GM12878 (cell line): ENCODE measurements at regions not wholly inside any gene's neighbourhood (a gene's known extent, or its start where the extent isn't known, plus 50 kb on each side); places are given as distances from the start of the nearest gene placed in this dataset.

Experiments
- ATAC-seq: fragments of 200-7000 bp; cut with Tn5 transposase; 3 replicates; pipeline ENCODE4 v1.9.1; 2020; ENCODE audit warnings: mild to moderate bottlenecking, moderate library complexity
- BruUV-seq: library from RNA; stranded (reverse); fragments of 400-500 nt; replicated peaks from 2 replicates; lab custom pipeline; 2021; lab: Mats Ljungman, UMichigan
- CTCF ChIA-PET: fragments of 300-600 bp; sonication (Branson Sonifier 250); formaldehyde crosslinking; extraction: SDS; loops from one replicate; lab custom pipeline; 2021; ENCODE audit warnings: inconsistent platforms; lab: Yijun Ruan, JAX
- POLR2A ChIA-PET: fragments of 350-600 bp; formaldehyde crosslinking; extraction: SDS; loops from one replicate; lab custom pipeline; 2021; ENCODE audit warnings: inconsistent platforms; lab: Charles Lee
- RAD21 ChIA-PET: fragments of 300-600 bp; sonication (Branson Sonifier 250); formaldehyde crosslinking; loops from one replicate; lab custom pipeline; 2023; ENCODE audit warnings: antibody characterized with exemption; ENCODE audit not compliant: unreplicated experiment; lab: Charles Lee
- SMC1A ChIA-PET: fragments of 300-600 bp; sonication (Branson Sonifier 250); formaldehyde crosslinking; loops from one replicate; lab custom pipeline; 2023; ENCODE audit not compliant: unreplicated experiment, uncharacterized antibody; lab: Charles Lee
- DNase-seq: peaks from one replicate; pipeline ENCODE4 v3.0.0-alpha.2; 2011; ENCODE audit warnings: low read depth, low spot score
- FAIRE-seq: peaks from 3 replicates; lab custom pipeline; 2011; peaks lifted over from hg19 to GRCh38; lab: Jason Lieb, UNC
- H2AFZ ChIP-seq: 2 replicates; pipeline ENCODE4 v1.6.0; 2011; ENCODE audit warnings: low read depth, low read length, control low read depth; ENCODE audit not compliant: control insufficient read depth
- H3K27ac ChIP-seq: 2 replicates; pipeline ENCODE4 v1.5.1; 2011; ENCODE audit warnings: control low read depth; ENCODE audit not compliant: control insufficient read depth, insufficient read depth
- H3K27me3 ChIP-seq, 2 experiments: replicated peaks in 1 of 2; 2 replicates each; pipeline versions ENCODE4 v1.6.0 to v1.6.1; 2011; ENCODE audit warnings: low read length in 1 of 2; ENCODE audit not compliant: control insufficient read depth in 2 of 2, insufficient read depth in 2 of 2
- H3K36me3 ChIP-seq, 2 experiments: 2 replicates each; pipeline ENCODE4 v1.5.1; 2011; ENCODE audit warnings: low read length in 1 of 2; ENCODE audit not compliant: control insufficient read depth in 2 of 2, insufficient read depth in 2 of 2
- H3K4me1 ChIP-seq: 2 replicates; pipeline ENCODE4 v1.6.1; 2011; ENCODE audit warnings: mild to moderate bottlenecking, low read length, moderate library complexity, mixed read lengths; ENCODE audit not compliant: control insufficient read depth, insufficient read depth
- H3K4me2 ChIP-seq: 2 replicates; pipeline ENCODE4 v1.6.0; 2011; ENCODE audit warnings: control low read depth; ENCODE audit not compliant: control insufficient read depth, insufficient read depth
- H3K4me3 ChIP-seq: fragments of 200-600 bp; sonication (generic); 2 replicates; pipeline ENCODE4 v1.5.1; 2016
- H3K79me2 ChIP-seq: 2 replicates; pipeline ENCODE4 v1.6.0; 2011; ENCODE audit warnings: low read length; ENCODE audit not compliant: control insufficient read depth, insufficient read depth
- H3K9ac ChIP-seq: 2 replicates; pipeline ENCODE4 v1.8.0; 2011; ENCODE audit warnings: low read length, control low read depth, mixed read lengths; ENCODE audit not compliant: control insufficient read depth, insufficient read depth
- H3K9me3 ChIP-seq: replicated peaks from 3 replicates; pipeline ENCODE4 v1.5.1; 2011; ENCODE audit warnings: mild to moderate bottlenecking, low read length; ENCODE audit not compliant: control insufficient read depth, insufficient read depth
- H4K20me1 ChIP-seq: 2 replicates; pipeline ENCODE4 v1.6.0; 2011; ENCODE audit not compliant: control insufficient read depth, insufficient read depth
- CHD2 ChIP-seq: IDR thresholded peaks from 2 replicates; pipeline ENCODE4 v1.6.1; 2011; ENCODE audit warnings: low read depth, low read length, improper control_type of control experiment, borderline replicate concordance
- CREM ChIP-seq: IDR thresholded peaks from 2 replicates; pipeline ENCODE4 v1.6.1; 2014; ENCODE audit warnings: antibody characterized with exemption, low read depth
- IRF4 ChIP-seq: IDR thresholded peaks from 2 replicates; pipeline ENCODE4 v1.6.1; 2011; ENCODE audit warnings: low read depth, low read length
- NFYB ChIP-seq: IDR thresholded peaks from 2 replicates; pipeline ENCODE4 v1.6.1; 2011; ENCODE audit warnings: low read depth, mild to moderate bottlenecking, low read length, improper control_type of control experiment, moderate library complexity; ENCODE audit not compliant: insufficient read depth
- POLR2AphosphoS5 ChIP-seq: IDR thresholded peaks from 2 replicates; pipeline ENCODE4 v1.6.1; 2011; ENCODE audit warnings: mild to moderate bottlenecking, low read length, inconsistent platforms
- WGBS: methylation state at CpG from one replicate; pipeline ENCODE4 v1.1.6; 2016; ENCODE audit warnings: low lambda C conversion rate; ENCODE audit not compliant: insufficient replicate concordance, insufficient coverage; ENCODE audit errors: missing lambda C conversion rate; 5-methylcytosine and 5-hydroxymethylcytosine counted together
- in situ Hi-C: fragments of 300-500 bp; cut with MboI; formaldehyde crosslinking; loops from 9 replicates; pipeline ENCODE4 v1.14.3; 2018; ENCODE audit warnings: mixed read lengths
- intact Hi-C: fragments of 100-400 bp; cut with micrococcal nuclease; formaldehyde crosslinking; loops from one replicate; pipeline ENCODE4 v1.14.2; 2022; ENCODE audit not compliant: unreplicated experiment
- TF ChIP-seq, protein P1 (sequence below): IDR thresholded peaks from 2 replicates; pipeline ENCODE4 v1.6.1; 2012; ENCODE audit warnings: improper control_type of control experiment, low read depth, low read length; ENCODE audit not compliant: insufficient replicate concordance

DNA sequence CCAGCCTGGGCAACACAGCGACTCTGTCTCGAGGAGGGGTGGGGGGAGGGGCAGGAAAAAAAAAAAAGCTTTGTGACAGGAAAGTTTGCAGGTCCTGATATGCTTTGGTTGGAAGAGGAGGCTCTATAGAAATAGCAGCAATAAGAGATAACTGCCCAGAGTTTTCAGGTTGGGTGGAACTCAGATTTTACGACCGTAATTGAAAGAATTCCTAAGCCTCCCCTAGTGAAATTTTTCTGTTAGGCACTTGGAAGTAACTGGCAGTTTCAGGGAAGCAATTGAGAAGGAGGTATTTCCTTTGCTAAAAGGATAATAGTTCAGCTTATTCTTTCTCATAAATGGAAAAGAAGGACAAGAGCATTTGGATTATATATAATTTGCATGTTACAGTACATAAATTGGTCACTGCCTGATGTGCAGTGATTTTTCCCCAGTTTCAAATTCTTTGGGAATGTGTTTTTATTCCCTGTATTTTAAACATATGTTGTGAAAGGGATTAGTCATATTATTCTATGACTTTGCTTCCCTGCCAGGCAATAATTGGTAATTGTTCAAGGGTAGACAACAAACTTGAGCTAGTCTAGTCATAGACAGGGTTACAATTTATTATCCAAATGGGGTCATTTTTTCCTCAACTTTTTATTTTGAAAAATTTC lies 452.8 kb downstream of the AEBP2 start:
- H2AFZ ChIP-seq: no peak overlapping the region
- SMC1A ChIA-PET: interaction anchor here (1.0 to 5.4 kb wide), 13 partner anchors 10 to 231 kb away, joined by 3 to 47 read pairs (median 8); no protein-coding TSS in a partner anchor
- TF ChIP-seq CHD2 (no peak), IRF4 (no peak), POLR2AphosphoS5 (no peak), CREM (no peak), NFYB (no peak)
- TF ChIP-seq, protein P1, sequence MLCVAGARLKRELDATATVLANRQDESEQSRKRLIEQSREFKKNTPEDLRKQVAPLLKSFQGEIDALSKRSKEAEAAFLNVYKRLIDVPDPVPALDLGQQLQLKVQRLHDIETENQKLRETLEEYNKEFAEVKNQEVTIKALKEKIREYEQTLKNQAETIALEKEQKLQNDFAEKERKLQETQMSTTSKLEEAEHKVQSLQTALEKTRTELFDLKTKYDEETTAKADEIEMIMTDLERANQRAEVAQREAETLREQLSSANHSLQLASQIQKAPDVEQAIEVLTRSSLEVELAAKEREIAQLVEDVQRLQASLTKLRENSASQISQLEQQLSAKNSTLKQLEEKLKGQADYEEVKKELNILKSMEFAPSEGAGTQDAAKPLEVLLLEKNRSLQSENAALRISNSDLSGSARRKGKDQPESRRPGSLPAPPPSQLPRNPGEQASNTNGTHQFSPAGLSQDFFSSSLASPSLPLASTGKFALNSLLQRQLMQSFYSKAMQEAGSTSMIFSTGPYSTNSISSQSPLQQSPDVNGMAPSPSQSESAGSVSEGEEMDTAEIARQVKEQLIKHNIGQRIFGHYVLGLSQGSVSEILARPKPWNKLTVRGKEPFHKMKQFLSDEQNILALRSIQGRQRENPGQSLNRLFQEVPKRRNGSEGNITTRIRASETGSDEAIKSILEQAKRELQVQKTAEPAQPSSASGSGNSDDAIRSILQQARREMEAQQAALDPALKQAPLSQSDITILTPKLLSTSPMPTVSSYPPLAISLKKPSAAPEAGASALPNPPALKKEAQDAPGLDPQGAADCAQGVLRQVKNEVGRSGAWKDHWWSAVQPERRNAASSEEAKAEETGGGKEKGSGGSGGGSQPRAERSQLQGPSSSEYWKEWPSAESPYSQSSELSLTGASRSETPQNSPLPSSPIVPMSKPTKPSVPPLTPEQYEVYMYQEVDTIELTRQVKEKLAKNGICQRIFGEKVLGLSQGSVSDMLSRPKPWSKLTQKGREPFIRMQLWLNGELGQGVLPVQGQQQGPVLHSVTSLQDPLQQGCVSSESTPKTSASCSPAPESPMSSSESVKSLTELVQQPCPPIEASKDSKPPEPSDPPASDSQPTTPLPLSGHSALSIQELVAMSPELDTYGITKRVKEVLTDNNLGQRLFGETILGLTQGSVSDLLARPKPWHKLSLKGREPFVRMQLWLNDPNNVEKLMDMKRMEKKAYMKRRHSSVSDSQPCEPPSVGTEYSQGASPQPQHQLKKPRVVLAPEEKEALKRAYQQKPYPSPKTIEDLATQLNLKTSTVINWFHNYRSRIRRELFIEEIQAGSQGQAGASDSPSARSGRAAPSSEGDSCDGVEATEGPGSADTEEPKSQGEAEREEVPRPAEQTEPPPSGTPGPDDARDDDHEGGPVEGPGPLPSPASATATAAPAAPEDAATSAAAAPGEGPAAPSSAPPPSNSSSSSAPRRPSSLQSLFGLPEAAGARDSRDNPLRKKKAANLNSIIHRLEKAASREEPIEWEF: no peak
- TF ChIP-seq, all 136 proteins: peak for 0
- ChIA-PET CTCF (interaction anchor here (0.8 to 5.8 kb wide), 14 partner anchors 10 to 249 kb away, joined by 3 to 48 read pairs (median 4); no protein-coding TSS in a partner anchor), POLR2A (interaction anchor here (1.0 to 1.4 kb wide), 2 partner anchors 17 to 58 kb away, joined by 4 read pairs; no protein-coding TSS in a partner anchor), RAD21 (interaction anchor here (1.3 to 4.6 kb wide), 5 partner anchors 13 to 153 kb away, joined by 3 to 37 read pairs (median 26); no protein-coding TSS in a partner anchor)
- no peak for DNase-seq
- Histone ChIP-seq H3K4me3 (no peak overlapping the region), H3K36me3 (no peaks in the 10 kb centered on the region), H3K27me3 (no peaks in the 10 kb centered on the region), H3K4me1 (no peaks in the 10 kb centered on the region), H3K79me2 (no peaks in the 10 kb centered on the region), H4K20me1 (no peaks in the 10 kb centered on the region), H3K9ac (no peak overlapping the region), H3K27ac (no peak overlapping the region), H3K9me3 (no peaks in the 10 kb centered on the region), H3K4me2 (no peak overlapping the region)
- in situ Hi-C loops: no loop called here
- intact Hi-C loops: loop anchor here (5.0 to 10.0 kb wide), 2 partner anchors 150 to 417 kb away; no protein-coding TSS in a partner anchor
- BruUV-seq: no TSS peak
- WGBS: 63% methylated on average over 4 of the region's 4 CpGs
- ATAC-seq: no peak
- no peak for FAIRE-seq
